LoVo (cell line): ENCODE measurements at regions not wholly inside any gene's neighbourhood (a gene's known extent, or its start where the extent isn't known, plus 50 kb on each side); places are given as distances from the start of the nearest gene placed in this dataset.

Experiments
- DNase-seq: peaks from one replicate; pipeline ENCODE4 v3.0.0-alpha.2; 2016; ENCODE audit warnings: low spot score

GRCh38 chr5:53366245-53366644, 114.2 kb upstream of the FST start:
- no peak for DNase-seq

GRCh38 chr5:53367727-53368126, 112.7 kb upstream of the FST start:
- DNase-seq: no peak

- no peak for DNase-seq
Observed at GRCh38 chr5:53368516-53368915, 111.9 kb upstream of the FST start.

GRCh38 chr5:53368966-53369605, 111.3 kb upstream of the FST start:
- DNase-seq: no peak

GRCh38 chr5:53369681-53370080, 110.7 kb upstream of the FST start:
- no peak for DNase-seq

GRCh38 chr5:53373451-53374158, 106.8 kb upstream of the FST start:
- no peak for DNase-seq

GRCh38 chr5:53376853-53377252, 103.6 kb upstream of the FST start:
- DNase-seq: no peak

- DNase-seq: no peak
Observed at GRCh38 chr5:53378190-53378589, 102.2 kb upstream of the FST start.

- DNase-seq: no peak
Observed at GRCh38 chr5:53378590-53379247, 101.7 kb upstream of the FST start.

GRCh38 chr5:53386341-53386740, 94.1 kb upstream of the FST start:
- DNase-seq: no peak

GRCh38 chr5:53389093-53389492, 91.3 kb upstream of the FST start:
- DNase-seq: no peak

GRCh38 chr5:53392073-53392472, 88.4 kb upstream of the FST start:
- DNase-seq: no peak

GRCh38 chr5:53394808-53395207, 85.6 kb upstream of the FST start:
- no peak for DNase-seq

GRCh38 chr5:53397141-53397757, 83.2 kb upstream of the FST start:
- no peak for DNase-seq

- peak; percentile 49 for DNase-seq
Observed at GRCh38 chr5:53397845-53398244, 82.6 kb upstream of the FST start.

- no peak for DNase-seq
Observed at GRCh38 chr5:53399926-53400697, 80.3 kb upstream of the FST start.

- DNase-seq: no peak
Observed at GRCh38 chr5:53403291-53403690, 77.1 kb upstream of the FST start.

- no peak for DNase-seq
Observed at GRCh38 chr5:53403758-53404157, 76.7 kb upstream of the FST start.

GRCh38 chr5:53405396-53405795, 75.0 kb upstream of the FST start:
- no peak for DNase-seq

- peak; percentile 41 for DNase-seq
Observed at GRCh38 chr5:53406630-53407316, 73.7 kb upstream of the FST start.

- no peak for DNase-seq
Observed at GRCh38 chr5:53407373-53407772, 73.1 kb upstream of the FST start.

- DNase-seq: no peak
Observed at GRCh38 chr5:53411388-53411787, 69.0 kb upstream of the FST start.
